ENCODE measurements at regions not wholly inside any gene's neighbourhood (a gene's known extent, or its start where the extent isn't known, plus 50 kb on each side); places are given as distances from the start of the nearest gene placed in this dataset.

GRCh38 chr1:82788038-82788437 lies 987.3 kb downstream of the ADGRL2 start:
- TF ChIP-seq CTCF (IDR thresholded peaks at IDR 0.05) (no peak), POLR2A (IDR thresholded peaks at IDR 0.05) (no peak)
